Mammary epithelial cell (primary cell): ENCODE measurements at regions not wholly inside any gene's neighbourhood (a gene's known extent, or its start where the extent isn't known, plus 50 kb on each side); places are given as distances from the start of the nearest gene placed in this dataset.

Experiments used
- CTCF ChIP-seq, 2 donors: IDR thresholded peaks in 1 of 2; conservative IDR thresholded peaks in 1 of 2; 2 replicates each; pipeline ENCODE4 v1.5.1; 2011 to 2012; ENCODE audit warnings: inconsistent platforms in 2 of 2, low read length in 2 of 2, mild to moderate bottlenecking in 2 of 2, control low read depth in 1 of 2, low read depth in 1 of 2; ENCODE audit not compliant: insufficient read depth in 1 of 2; ENCODE audit errors: extremely low read depth in 1 of 2
- EZH2 ChIP-seq: IDR thresholded peaks from 2 replicates; pipeline ENCODE4 v1.6.1; 2012; ENCODE audit warnings: low read length, inconsistent platforms, borderline replicate concordance

DNA sequence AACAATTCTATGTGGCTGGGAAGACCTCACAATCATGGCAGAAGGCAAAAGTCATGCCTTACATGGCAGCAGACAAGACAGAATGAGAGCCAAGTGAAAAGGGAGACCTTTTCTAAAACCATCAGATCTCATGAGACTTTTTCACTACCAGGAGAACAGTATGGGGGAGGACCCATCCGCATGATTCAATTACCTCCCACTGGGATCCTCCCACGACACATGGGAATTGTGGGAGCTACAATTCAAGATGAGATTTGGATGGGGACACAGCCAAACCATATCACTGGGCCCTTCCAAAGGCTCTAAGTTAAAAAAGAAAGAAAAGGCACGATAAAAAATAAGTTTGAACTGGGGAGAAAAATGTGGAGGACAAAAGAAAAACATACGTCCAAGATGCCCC is 406.9 kb upstream of the CDH4 start:
- TF ChIP-seq CTCF (conservative IDR thresholded peaks at IDR 0.05 in 1 of 2, IDR thresholded peaks at IDR 0.05 in 1 of 2; ENCODE audit: extremely low read depth in 1 of 2, insufficient read depth in 1 of 2, low read depth in 1 of 2, low read length in 2 of 2) (no peak), EZH2 (no peak)
